Fibroblast of pulmonary artery (primary cell): ENCODE measurements at regions not wholly inside any gene's neighbourhood (a gene's known extent, or its start where the extent isn't known, plus 50 kb on each side); places are given as distances from the start of the nearest gene placed in this dataset.
A peak's percentile ranks its signal among the peaks of the same experiment; 100 is the strongest.

Experiments used
- DNase-seq: peaks from one replicate; pipeline ENCODE4 v3.0.0-alpha.2; 2010; ENCODE audit warnings: low read depth
- H3K4me3 ChIP-seq: replicated peaks from 2 replicates; pipeline ENCODE4 v1.5.1; 2011; ENCODE audit warnings: low read depth, mild to moderate bottlenecking, control low read depth, low read length, moderate library complexity
- CTCF ChIP-seq: IDR thresholded peaks from 2 replicates; pipeline ENCODE4 v1.5.1; 2011; ENCODE audit warnings: mild to moderate bottlenecking, control low read depth, low read length, inconsistent platforms; ENCODE audit errors: missing control alignments

- no peak overlapping the region for H3K4me3 ChIP-seq
- DNase-seq, result no peak
- no peak for TF ChIP-seq CTCF
Measured at GRCh38 chr21:31482460-31482859, 138.4 kb upstream of the TIAM1 start.

- DNase-seq, result no peak
- H3K4me3 ChIP-seq, result no peak overlapping the region
- no peak for TF ChIP-seq CTCF
Measured at GRCh38 chr21:31480228-31480627, 136.2 kb upstream of the TIAM1 start.

- no peak for DNase-seq
- no peak overlapping the region for H3K4me3 ChIP-seq
- no peak for TF ChIP-seq CTCF
Measured at GRCh38 chr21:31479714-31480113, 135.7 kb upstream of the TIAM1 start.

GRCh38 chr21:31479222-31479621 is 135.2 kb upstream of the TIAM1 start:
- no peak for DNase-seq

GRCh38 chr21:31476263-31477022 is 132.4 kb upstream of the TIAM1 start:
- H3K4me3 ChIP-seq, result no peak overlapping the region
- peak; percentile 8 for DNase-seq
- peak; percentile 7 for TF ChIP-seq CTCF

More at GRCh38 chr21:31479222-31479621, 135.2 kb upstream of the TIAM1 start:
- TF ChIP-seq CTCF, result no peak
- no peak overlapping the region for H3K4me3 ChIP-seq

- H3K4me3 ChIP-seq, result no peak overlapping the region
- no peak for DNase-seq
- TF ChIP-seq CTCF, result no peak
Measured at GRCh38 chr21:31475223-31475622, 131.2 kb upstream of the TIAM1 start.
